Erythroblast (primary cell): ENCODE measurements at regions not wholly inside any gene's neighbourhood (a gene's known extent, or its start where the extent isn't known, plus 50 kb on each side); places are given as distances from the start of the nearest gene placed in this dataset.

Experiments
- GATA1 ChIP-seq: IDR thresholded peaks from 2 replicates; pipeline ENCODE4 v1.6.1; 2011; ENCODE audit warnings: low read depth, mild to moderate bottlenecking, control low read depth, low read length, moderate library complexity
- POLR2A ChIP-seq: IDR thresholded peaks from 2 replicates; pipeline ENCODE4 v1.6.1; 2011; ENCODE audit warnings: mild to moderate bottlenecking, low read length

DNA sequence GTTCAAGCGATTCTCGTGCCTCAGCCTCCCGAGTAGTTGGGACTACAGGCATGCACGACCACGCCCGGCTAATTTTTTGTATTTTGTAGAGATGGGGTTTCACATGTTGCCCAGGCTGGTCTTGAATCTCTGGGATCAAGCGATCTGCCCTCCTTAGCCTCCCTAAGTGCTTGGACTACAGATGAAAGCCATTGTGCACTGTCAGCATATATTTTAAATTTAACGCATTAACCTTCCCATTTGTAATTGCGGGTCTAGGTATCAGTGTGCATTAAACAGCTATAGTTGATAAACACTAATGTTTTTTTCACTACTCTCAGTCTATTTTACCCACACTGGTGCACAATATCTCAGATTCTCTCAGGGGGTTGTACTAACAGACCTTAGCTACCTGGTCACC is 1930.8 kb downstream of the C4orf33 start:
- no peak for TF ChIP-seq POLR2A
- no peak for TF ChIP-seq GATA1
